GM19043 (cell line): ENCODE measurements at regions not wholly inside any gene's neighbourhood (a gene's known extent, or its start where the extent isn't known, plus 50 kb on each side); places are given as distances from the start of the nearest gene placed in this dataset.
"Not testable (repeated sequence)": the region's sequence is repeated elsewhere in the genome, so short reads cannot be mapped to it uniquely, and the experiment has no call there.

Experiments
- ATAC-seq: cut with Tn5 transposase; IDR thresholded peaks from one replicate; pipeline ENCODE4 v1.9.1; 2021; ENCODE audit warnings: low read depth; ENCODE audit not compliant: unreplicated experiment

- not testable (repeated sequence) for ATAC-seq
Observed at GRCh38 chr21:13935396-13936032, 275.2 kb downstream of the LIPI start.

- ATAC-seq = not testable (repeated sequence)
Observed at GRCh38 chr21:13934887-13935342, 275.8 kb downstream of the LIPI start.

- ATAC-seq = not testable (repeated sequence)
Observed at GRCh38 chr21:13923175-13923574, 287.6 kb downstream of the LIPI start.

GRCh38 chr21:13921455-13921854 is 289.3 kb downstream of the LIPI start:
- ATAC-seq = not testable (repeated sequence)

- ATAC-seq = not testable (repeated sequence)
Observed at GRCh38 chr21:13907385-13907784, 297.8 kb downstream of the POTED start.

- ATAC-seq = not testable (repeated sequence)
Observed at GRCh38 chr21:13896596-13897247, 287.1 kb downstream of the POTED start.

GRCh38 chr21:13893617-13894016 is 284.0 kb downstream of the POTED start:
- not testable (repeated sequence) for ATAC-seq

GRCh38 chr21:13893025-13893424 is 283.4 kb downstream of the POTED start:
- ATAC-seq = not testable (repeated sequence)

GRCh38 chr21:13892146-13892751 is 282.7 kb downstream of the POTED start:
- ATAC-seq = not testable (repeated sequence)

- ATAC-seq = not testable (repeated sequence)
Observed at GRCh38 chr21:13889176-13889575, 279.6 kb downstream of the POTED start.

- ATAC-seq = not testable (repeated sequence)
Observed at GRCh38 chr21:13883641-13884395, 274.2 kb downstream of the POTED start.

GRCh38 chr21:13877503-13877902 is 267.9 kb downstream of the POTED start:
- ATAC-seq = not testable (repeated sequence)

GRCh38 chr21:13876999-13877398 is 267.4 kb downstream of the POTED start:
- not testable (repeated sequence) for ATAC-seq

GRCh38 chr21:13874001-13874400 is 264.4 kb downstream of the POTED start:
- not testable (repeated sequence) for ATAC-seq

- ATAC-seq = no peak
Observed at GRCh38 chr21:13854638-13855037, 245.1 kb downstream of the POTED start.

- not testable (repeated sequence) for ATAC-seq
Observed at GRCh38 chr21:13850808-13851207, 241.2 kb downstream of the POTED start.

- ATAC-seq = not testable (repeated sequence)
Observed at GRCh38 chr21:13849489-13849888, 239.9 kb downstream of the POTED start.

- not testable (repeated sequence) for ATAC-seq
Observed at GRCh38 chr21:13846718-13847117, 237.1 kb downstream of the POTED start.

- not testable (repeated sequence) for ATAC-seq
Observed at GRCh38 chr21:13844574-13844973, 235.0 kb downstream of the POTED start.

- not testable (repeated sequence) for ATAC-seq
Observed at GRCh38 chr21:13843081-13843480, 233.5 kb downstream of the POTED start.

GRCh38 chr21:13827666-13828065 is 218.1 kb downstream of the POTED start:
- ATAC-seq = not testable (repeated sequence)
